ENCODE measurements at regions not wholly inside any gene's neighbourhood (a gene's known extent, or its start where the extent isn't known, plus 50 kb on each side); places are given as distances from the start of the nearest gene placed in this dataset.

GRCh38 chr10:124210263-124210662 is 116.9 kb upstream of the CHST15 start:
- TF ChIP-seq POLR2A (IDR thresholded peaks at IDR 0.05) (no peak), CTCF (IDR thresholded peaks at IDR 0.05) (no peak)
